TTC549 (cell line): ENCODE measurements at regions not wholly inside any gene's neighbourhood (a gene's known extent, or its start where the extent isn't known, plus 50 kb on each side); places are given as distances from the start of the nearest gene placed in this dataset.

ENCODE experiments used
- FAIRE-seq: peaks from 2 replicates; lab custom pipeline; 2012; peaks lifted over from hg19 to GRCh38; lab: Jason Lieb, UNC

- peak; percentile 63 for FAIRE-seq
Observed at GRCh38 chr13:30845297-30846214, 60.5 kb upstream of the MEDAG start.

GRCh38 chr13:30846311-30846710, 59.8 kb upstream of the MEDAG start:
- FAIRE-seq = peak; percentile 31

GRCh38 chr13:30846866-30847265, 59.2 kb upstream of the MEDAG start:
- FAIRE-seq = no peak

GRCh38 chr13:30847650-30848307, 58.3 kb upstream of the MEDAG start:
- peak; percentile 36 for FAIRE-seq

- no peak for FAIRE-seq
Observed at GRCh38 chr13:30848332-30849027, 57.6 kb upstream of the MEDAG start.

GRCh38 chr13:30849611-30850010, 56.5 kb upstream of the MEDAG start:
- no peak for FAIRE-seq

GRCh38 chr13:30850204-30850866, 55.7 kb upstream of the MEDAG start:
- FAIRE-seq = no peak

GRCh38 chr13:30850867-30851211, 55.2 kb upstream of the MEDAG start:
- no peak for FAIRE-seq

- no peak for FAIRE-seq
Observed at GRCh38 chr13:30851697-30852096, 54.4 kb upstream of the MEDAG start.

GRCh38 chr13:30855569-30855968, 50.5 kb upstream of the MEDAG start:
- FAIRE-seq = no peak

GRCh38 chr13:30856005-30856790, 49.9 kb upstream of the MEDAG start:
- FAIRE-seq = no peak
